Hematopoietic multipotent progenitor cell treated with erythropoietin and hydrocortisone succinate and interleukin-3 and kit ligand, for 15 days (in vitro differentiated cells): ENCODE measurements at regions not wholly inside any gene's neighbourhood (a gene's known extent, or its start where the extent isn't known, plus 50 kb on each side); places are given as distances from the start of the nearest gene placed in this dataset.
"Not testable (repeated sequence)": the region's sequence is repeated elsewhere in the genome, so short reads cannot be mapped to it uniquely, and the experiment has no call there.

Experiments used
- DNase-seq: peaks from one replicate; pipeline ENCODE4 v3.0.0-alpha.2; 2015; ENCODE audit warnings: low spot score

- DNase-seq = not testable (repeated sequence)
Observed at GRCh38 chr6:85356743-85357142, 93.1 kb upstream of the NT5E start.

- no peak for DNase-seq
Observed at GRCh38 chr6:85355816-85356215, 94.1 kb upstream of the NT5E start.

GRCh38 chr6:85354761-85355618, 94.9 kb upstream of the NT5E start:
- DNase-seq = peak; percentile 58

- DNase-seq = no peak
Observed at GRCh38 chr6:85353012-85353411, 96.9 kb upstream of the NT5E start.

- DNase-seq = no peak
Observed at GRCh38 chr6:85348643-85349042, 101.2 kb upstream of the NT5E start.

- no peak for DNase-seq
Observed at GRCh38 chr6:85347812-85348211, 102.1 kb upstream of the NT5E start.

- no peak for DNase-seq
Observed at GRCh38 chr6:85346196-85346595, 103.7 kb upstream of the NT5E start.

GRCh38 chr6:85344996-85345395, 104.9 kb upstream of the NT5E start:
- DNase-seq = no peak

- DNase-seq = no peak
Observed at GRCh38 chr6:85343428-85343827, 106.5 kb upstream of the NT5E start.

- DNase-seq = no peak
Observed at GRCh38 chr6:85329196-85329595, 120.7 kb upstream of the NT5E start.

- not testable (repeated sequence) for DNase-seq
Observed at GRCh38 chr6:85325811-85326210, 124.1 kb upstream of the NT5E start.

GRCh38 chr6:85323435-85324040, 126.3 kb upstream of the NT5E start:
- DNase-seq = peak; percentile 59

- no peak for DNase-seq
Observed at GRCh38 chr6:85322446-85323105, 127.3 kb upstream of the NT5E start.

- no peak for DNase-seq
Observed at GRCh38 chr6:85321906-85322305, 128.0 kb upstream of the NT5E start.

- DNase-seq = no peak
Observed at GRCh38 chr6:85314586-85314985, 135.3 kb upstream of the NT5E start.

- DNase-seq = no peak
Observed at GRCh38 chr6:85300581-85300980, 149.3 kb upstream of the NT5E start.

- no peak for DNase-seq
Observed at GRCh38 chr6:85298553-85298952, 151.3 kb upstream of the NT5E start.

- DNase-seq = no peak
Observed at GRCh38 chr6:85291326-85291725, 158.6 kb upstream of the NT5E start.

- no peak for DNase-seq
Observed at GRCh38 chr6:85287654-85288053, 162.2 kb upstream of the NT5E start.

- DNase-seq = no peak
Observed at GRCh38 chr6:85287158-85287557, 162.7 kb upstream of the NT5E start.

GRCh38 chr6:85286507-85286906, 163.4 kb upstream of the NT5E start:
- DNase-seq = not testable (repeated sequence)

GRCh38 chr6:85285934-85286333, 163.9 kb upstream of the NT5E start:
- no peak for DNase-seq

GRCh38 chr6:85285114-85285513, 164.8 kb upstream of the NT5E start:
- no peak for DNase-seq
